22Rv1 (cell line): ENCODE measurements at regions not wholly inside any gene's neighbourhood (a gene's known extent, or its start where the extent isn't known, plus 50 kb on each side); places are given as distances from the start of the nearest gene placed in this dataset.

Experiments
- H3K27ac ChIP-seq: fragments of 450-650 bp; 2 replicates; pipeline ENCODE4 v1.5.1; 2017
- CTCF ChIP-seq: fragments of 450-650 bp; IDR thresholded peaks from 2 replicates; pipeline ENCODE4 v1.5.1; 2017; ENCODE audit warnings: mild to moderate bottlenecking
- ZFX ChIP-seq: fragments of 450-650 bp; IDR thresholded peaks from 2 replicates; pipeline ENCODE4 v1.6.1; 2017; ENCODE audit warnings: antibody characterized with exemption, borderline replicate concordance

- TF ChIP-seq ZFX (no peak), CTCF (no peak)
- H3K27ac ChIP-seq = no peak overlapping the region
Observed at GRCh38 chr9:118918180-118918579, 451.1 kb downstream of the BRINP1 start.

GRCh38 chr9:118928722-118929121 is 440.5 kb downstream of the BRINP1 start:
- no peak overlapping the region for H3K27ac ChIP-seq
- TF ChIP-seq CTCF (no peak), ZFX (no peak)

- no peak for TF ChIP-seq CTCF
- no peak for TF ChIP-seq ZFX
Observed at GRCh38 chr9:118929287-118929686, 439.9 kb downstream of the BRINP1 start.

GRCh38 chr9:118931941-118932340 is 437.3 kb downstream of the BRINP1 start:
- TF ChIP-seq CTCF = no peak
- no peak for TF ChIP-seq ZFX
- no peak overlapping the region for H3K27ac ChIP-seq

More at GRCh38 chr9:118929287-118929686, 439.9 kb downstream of the BRINP1 start:
- no peak overlapping the region for H3K27ac ChIP-seq

GRCh38 chr9:118938581-118938980 is 430.7 kb downstream of the BRINP1 start:
- TF ChIP-seq CTCF (no peak), ZFX (no peak)
- H3K27ac ChIP-seq = no peak overlapping the region

GRCh38 chr9:118940473-118940872 is 428.8 kb downstream of the BRINP1 start:
- TF ChIP-seq CTCF = no peak
- TF ChIP-seq ZFX = no peak

GRCh38 chr9:118946669-118947068 is 422.6 kb downstream of the BRINP1 start:
- TF ChIP-seq ZFX = no peak
- no peak for TF ChIP-seq CTCF
- H3K27ac ChIP-seq = no peak overlapping the region

More at GRCh38 chr9:118940473-118940872, 428.8 kb downstream of the BRINP1 start:
- no peak overlapping the region for H3K27ac ChIP-seq
